ENCODE measurements at regions not wholly inside any gene's neighbourhood (a gene's known extent, or its start where the extent isn't known, plus 50 kb on each side); places are given as distances from the start of the nearest gene placed in this dataset.

DNA sequence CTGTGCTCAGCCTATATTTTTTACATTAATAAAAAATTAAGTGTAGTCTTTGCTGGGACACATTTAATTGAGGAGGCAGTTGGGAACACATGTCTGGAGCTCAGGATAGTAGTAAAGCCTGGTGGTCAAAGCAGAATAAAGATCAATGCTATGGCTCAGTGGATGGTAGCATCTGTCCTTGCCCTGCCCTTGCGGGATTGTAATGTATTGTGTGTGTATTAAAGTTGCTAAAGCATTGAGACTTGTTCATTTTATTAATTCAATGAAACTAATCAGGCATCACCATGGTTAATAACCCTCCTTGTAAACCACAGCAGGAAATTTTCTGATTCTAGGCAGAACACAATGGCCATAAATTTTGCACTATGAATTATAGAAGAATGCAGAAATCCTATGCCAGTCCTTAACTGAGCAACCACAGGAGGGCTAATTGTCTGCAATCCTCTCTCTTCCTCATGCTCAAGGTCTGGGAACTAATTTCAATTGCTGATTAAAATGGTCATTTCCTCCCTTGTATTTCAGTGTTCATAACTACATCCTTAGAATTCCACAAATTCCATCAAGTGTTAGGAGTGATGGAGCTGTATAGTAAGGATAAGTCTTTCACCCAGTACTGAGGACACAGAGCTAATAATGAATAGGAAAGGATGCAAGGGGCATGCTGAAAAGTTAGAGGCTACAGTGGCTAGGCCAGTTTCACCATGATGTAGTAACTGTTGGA is 403.2 kb upstream of the DDI1 start:
- TF ChIP-seq CTCF (IDR thresholded peaks at IDR 0.05) = no peak
- DNase-seq (ENCODE audit: low spot score) = no peak
- Histone ChIP-seq H3K4me3 (no peak overlapping the region), H3K27ac (no peak overlapping the region)

- TF ChIP-seq CTCF (IDR thresholded peaks at IDR 0.05) = no peak
- Histone ChIP-seq H3K27ac (no peak overlapping the region), H3K4me3 (no peak overlapping the region)
- DNase-seq (ENCODE audit: low spot score) = no peak
Measured at GRCh38 chr11:103633819-103634590, 402.4 kb upstream of the DDI1 start.

DNA sequence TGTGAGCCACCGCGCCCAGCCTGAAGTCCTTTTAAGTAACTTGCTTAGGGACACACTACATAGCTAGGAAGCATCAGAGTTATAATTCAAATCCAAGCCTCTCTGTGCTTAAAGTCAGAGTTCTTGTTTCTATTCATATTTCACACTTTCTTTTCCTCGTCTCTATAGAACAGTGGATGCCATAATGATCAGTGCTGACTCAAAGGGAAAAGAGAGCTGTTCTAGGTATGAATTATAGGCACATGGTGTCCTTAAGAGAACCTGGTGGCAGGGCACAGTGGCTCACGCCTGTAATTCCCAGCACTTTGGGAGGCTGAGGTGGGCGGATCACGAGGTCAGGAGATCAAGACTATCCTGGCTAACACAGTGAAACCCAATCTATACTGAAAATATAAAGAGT is 400.2 kb upstream of the DDI1 start:
- no peak overlapping the region for H3K4me3 ChIP-seq
- no peak for DNase-seq (ENCODE audit: low spot score)
- H3K27ac ChIP-seq = no peak overlapping the region
- TF ChIP-seq CTCF (IDR thresholded peaks at IDR 0.05) = no peak

DNA sequence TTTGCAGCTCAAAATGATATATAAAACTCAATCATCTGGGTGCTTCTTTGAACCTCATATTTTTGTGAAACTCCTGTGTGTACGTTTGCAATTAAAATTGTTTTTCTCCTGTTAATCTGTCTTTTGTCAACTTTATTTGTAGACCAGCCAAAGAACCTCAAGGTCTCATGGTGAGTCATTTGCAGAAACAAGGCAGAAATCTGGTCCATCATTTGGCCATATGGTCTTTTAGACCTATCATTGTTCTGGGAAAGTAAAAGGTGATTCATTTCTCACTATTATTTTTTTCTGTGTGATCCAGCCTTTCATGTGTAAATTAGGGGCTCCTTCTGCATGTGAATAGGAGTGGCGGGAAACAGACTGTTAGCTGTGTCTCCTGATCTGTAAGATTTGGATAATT is 399.1 kb upstream of the DDI1 start:
- Histone ChIP-seq H3K4me3 (no peak overlapping the region), H3K27ac (no peak overlapping the region)
- TF ChIP-seq CTCF (IDR thresholded peaks at IDR 0.05) = no peak
- no peak for DNase-seq (ENCODE audit: low spot score)

- DNase-seq (ENCODE audit: low spot score) = no peak
- H3K4me3 ChIP-seq = no peak overlapping the region
- no peak for TF ChIP-seq CTCF (IDR thresholded peaks at IDR 0.05)
Measured at GRCh38 chr11:103637831-103638230, 398.6 kb upstream of the DDI1 start.

DNA sequence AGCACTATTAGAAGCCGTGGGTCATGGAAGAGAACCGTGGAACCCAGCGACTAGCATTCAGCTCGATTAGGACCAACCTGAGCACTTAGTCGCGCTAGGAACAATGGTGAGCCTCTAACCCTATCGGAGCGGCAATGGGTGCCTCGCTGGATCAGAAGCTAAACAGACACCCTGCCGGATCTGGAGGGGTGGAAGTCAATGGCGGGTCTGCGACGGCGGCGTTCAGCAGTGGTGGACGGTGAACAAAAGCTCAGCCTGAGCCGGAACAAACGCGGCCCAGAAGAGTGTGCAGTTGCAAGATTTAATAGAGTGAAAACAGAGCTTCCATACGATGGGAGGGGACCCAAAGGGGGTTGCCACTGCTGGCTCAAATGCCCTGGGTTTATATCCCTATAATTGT is 391.8 kb upstream of the DDI1 start:
- TF ChIP-seq CTCF (IDR thresholded peaks at IDR 0.05) = no peak
- no peak for DNase-seq (ENCODE audit: low spot score)
- Histone ChIP-seq H3K27ac (no peak overlapping the region), H3K4me3 (no peak overlapping the region)

More at GRCh38 chr11:103637831-103638230, 398.6 kb upstream of the DDI1 start:
- no peak overlapping the region for H3K27ac ChIP-seq

DNA sequence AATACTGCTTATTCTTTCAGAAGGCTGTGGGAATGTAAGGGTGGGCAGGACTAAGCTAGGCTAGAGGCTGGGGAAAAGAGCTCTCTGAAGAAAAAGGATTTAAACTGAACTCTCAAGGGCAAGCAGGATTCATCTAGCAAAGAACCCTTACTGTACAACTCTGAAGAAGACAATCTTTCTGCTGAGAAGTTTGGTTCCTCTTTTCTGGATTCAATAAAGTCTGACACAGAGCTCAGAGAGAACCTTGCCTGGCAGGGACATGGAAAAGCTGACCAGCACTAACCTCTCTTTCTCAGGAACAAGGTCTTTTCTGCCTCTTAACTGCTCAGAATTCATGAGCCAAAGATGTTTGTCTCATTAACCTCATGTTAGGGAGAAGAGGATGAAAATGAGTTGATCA is 388.4 kb upstream of the DDI1 start:
- no peak for TF ChIP-seq CTCF (IDR thresholded peaks at IDR 0.05)
- no peak for DNase-seq (ENCODE audit: low spot score)
- no peak overlapping the region for H3K4me3 ChIP-seq
- H3K27ac ChIP-seq = no peak overlapping the region
